NCI-H446 treated with DMSO at 0.1 percent for 48 hours (cell line): ENCODE measurements at regions not wholly inside any gene's neighbourhood (a gene's known extent, or its start where the extent isn't known, plus 50 kb on each side); places are given as distances from the start of the nearest gene placed in this dataset.

Source experiments
- DNase-seq: peaks from one replicate; lab custom pipeline; 2025; lab: John Stamatoyannopoulos, UW

DNA sequence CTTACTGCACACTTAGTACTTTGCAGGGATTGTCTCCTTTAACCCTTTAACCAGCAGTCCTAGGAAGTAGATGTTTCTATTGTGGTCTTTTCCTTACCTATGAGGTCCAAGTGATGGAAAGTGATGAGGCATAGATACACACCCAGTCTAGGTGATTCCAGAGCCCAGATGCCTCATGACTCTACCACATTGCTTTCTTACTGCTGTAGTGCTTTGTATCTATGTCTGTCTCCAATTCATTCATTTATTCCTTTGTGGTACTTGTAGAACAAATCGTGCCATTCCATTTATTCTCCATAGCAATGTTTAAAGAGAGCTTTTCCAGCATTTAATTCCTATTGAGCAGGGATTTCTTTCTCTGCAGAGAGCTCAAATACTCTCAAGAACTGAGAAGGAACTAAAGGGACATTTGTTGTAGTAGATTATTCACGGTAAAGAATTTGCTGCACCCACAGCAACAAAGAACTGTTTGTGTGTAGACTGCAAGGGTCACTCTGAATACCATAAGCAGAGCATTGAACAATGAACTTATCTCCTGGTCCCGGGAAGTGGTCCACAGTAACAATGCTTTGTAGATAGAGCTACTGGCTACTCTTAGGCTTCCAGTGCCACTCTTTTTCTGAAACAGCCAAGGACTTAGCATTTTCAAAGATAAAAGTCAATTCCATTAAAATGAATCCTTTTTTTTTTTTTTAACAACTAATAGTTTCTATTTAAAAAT, 337.0 kb downstream of the PTEN start:
- DNase-seq: no peak

DNA sequence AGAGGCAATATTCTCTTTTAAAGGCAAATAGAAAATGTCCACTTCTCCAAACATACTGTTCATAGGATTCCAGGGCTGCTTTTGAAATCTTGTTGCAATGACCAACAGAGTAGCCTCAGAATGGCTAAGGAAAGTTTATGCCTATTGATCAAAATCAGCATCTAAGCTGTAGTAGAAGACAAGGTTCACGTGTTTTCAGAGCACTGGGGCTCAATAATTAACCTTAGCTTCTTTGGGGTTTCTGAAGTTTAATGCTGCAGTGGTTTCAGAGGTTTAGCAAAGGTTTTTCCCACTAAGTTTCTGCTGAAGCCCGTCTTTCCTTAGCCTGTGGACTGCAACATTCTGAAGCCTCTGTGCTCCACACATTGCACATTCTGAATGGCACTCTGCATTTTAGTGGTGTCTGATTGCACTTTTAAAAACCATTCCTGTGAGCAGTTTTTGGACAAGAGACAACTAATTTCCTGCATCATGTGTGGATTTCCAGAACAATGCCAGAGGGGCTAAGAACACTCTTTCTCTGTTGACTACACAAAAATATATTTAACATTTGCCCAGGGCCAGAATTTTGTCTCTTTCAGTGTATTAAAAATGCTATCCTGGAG, 342.5 kb downstream of the PTEN start:
- DNase-seq: no peak

- DNase-seq: no peak
Observed at GRCh38 chr10:88207121-88207546, 343.7 kb downstream of the PTEN start.

- DNase-seq: no peak
Observed at GRCh38 chr10:88209231-88209630, 345.8 kb downstream of the PTEN start.

DNA sequence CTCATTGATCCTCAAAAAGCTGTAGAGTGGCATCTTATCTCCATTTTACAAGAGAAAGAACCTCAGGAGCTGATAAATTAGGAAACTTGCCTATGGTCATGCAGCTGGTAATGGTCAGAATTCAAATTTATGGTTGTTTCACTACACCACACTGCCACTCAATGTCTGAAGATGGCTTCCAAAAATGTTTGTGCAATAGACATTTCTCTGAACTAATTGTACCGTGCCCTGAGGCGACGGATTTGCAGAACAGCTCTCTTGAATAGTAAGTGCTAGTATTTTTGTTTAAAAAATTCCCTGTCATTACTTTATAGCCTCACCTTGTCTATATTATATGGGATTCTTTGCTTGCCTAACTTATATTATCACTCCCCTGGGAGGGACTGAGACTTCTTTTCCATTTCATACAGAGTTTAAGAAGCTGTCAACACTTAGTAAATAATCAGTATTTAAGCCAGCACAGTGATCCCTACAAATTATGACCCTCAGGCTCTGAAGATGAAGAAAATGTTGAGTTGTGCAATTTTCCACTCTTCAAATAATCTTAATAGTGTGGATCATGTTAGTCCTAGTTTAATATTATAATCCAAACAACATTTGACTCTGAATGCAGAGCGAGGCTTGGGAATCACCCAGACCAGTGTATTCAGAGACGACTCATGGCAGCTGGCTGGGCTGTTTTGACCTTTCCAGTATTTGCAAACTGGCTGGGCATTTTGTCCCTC, 346.6 kb downstream of the PTEN start:
- DNase-seq: no peak

- no peak for DNase-seq
Observed at GRCh38 chr10:88211230-88211629, 347.8 kb downstream of the PTEN start.

GRCh38 chr10:88212069-88212468, 348.6 kb downstream of the PTEN start:
- DNase-seq: no peak

GRCh38 chr10:88213065-88213605, 349.7 kb downstream of the PTEN start:
- DNase-seq: no peak

- no peak for DNase-seq
Observed at GRCh38 chr10:88216976-88217375, 353.6 kb downstream of the PTEN start.

DNA sequence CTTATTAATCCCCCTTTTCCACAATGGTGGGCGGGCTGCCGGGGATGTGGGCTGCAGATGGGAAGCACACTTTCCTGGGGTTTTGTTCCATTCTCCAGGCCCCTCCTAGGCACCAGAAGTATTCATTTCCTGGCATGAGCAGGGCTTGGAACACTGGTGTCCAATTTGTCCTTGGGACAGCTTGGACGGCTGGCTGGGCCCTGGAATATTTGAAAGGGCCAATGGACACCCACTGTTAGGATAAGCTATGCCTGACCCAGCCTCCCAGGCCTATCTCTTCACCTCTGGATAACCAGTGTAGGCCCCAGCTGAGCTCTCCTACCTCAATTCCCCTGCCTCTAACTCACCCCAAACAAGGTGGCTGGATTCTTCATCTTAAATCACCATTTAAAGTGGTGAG, 354.9 kb downstream of the PTEN start:
- no peak for DNase-seq

DNA sequence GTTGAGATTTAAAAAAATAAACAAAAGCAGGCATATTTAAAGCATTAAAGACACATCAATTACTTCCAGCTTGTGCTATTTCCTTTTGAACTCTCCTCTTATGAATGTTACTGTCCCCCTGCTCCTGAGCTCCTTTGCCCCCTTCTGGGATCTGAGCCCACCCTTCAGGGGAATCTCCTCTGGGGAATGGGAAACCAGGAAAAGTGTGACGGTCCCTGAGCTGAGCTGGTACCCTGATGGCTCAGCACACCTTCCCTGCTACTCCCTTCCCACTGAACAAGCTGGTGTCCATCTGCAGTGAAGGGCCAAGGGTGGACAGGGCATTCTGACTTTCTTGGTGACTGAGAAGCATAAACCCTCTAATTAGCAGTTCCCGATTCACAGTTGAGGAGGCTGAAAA, 356.3 kb downstream of the PTEN start:
- no peak for DNase-seq

GRCh38 chr10:88221010-88221973, 357.9 kb downstream of the PTEN start:
- DNase-seq: no peak

DNA sequence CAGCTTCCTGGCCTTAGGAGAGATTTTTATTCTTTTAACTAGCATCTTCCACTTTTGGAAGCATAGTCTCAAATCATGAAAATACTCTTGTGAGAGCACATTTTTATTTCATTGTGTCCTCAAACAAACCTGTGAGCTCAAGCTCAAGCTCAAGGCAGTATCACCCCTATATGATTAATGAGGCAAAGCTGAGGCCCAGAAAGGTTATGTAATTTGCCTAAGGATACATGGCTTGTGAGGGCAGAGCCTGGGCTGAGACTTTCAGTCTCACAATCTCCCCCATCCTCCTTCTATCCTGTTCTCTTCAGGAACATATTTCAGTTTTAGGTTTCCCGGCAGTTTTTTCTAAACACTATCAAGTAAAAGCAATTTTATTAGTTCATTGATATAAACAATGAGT, 359.5 kb downstream of the PTEN start:
- DNase-seq: no peak
